LNCAP (cell line): ENCODE measurements at regions not wholly inside any gene's neighbourhood (a gene's known extent, or its start where the extent isn't known, plus 50 kb on each side); places are given as distances from the start of the nearest gene placed in this dataset.

Experiments used
- CTCF ChIP-seq: fragments of 450-650 bp; IDR thresholded peaks from 2 replicates; pipeline ENCODE4 v1.5.1; 2017; ENCODE audit warnings: mild to moderate bottlenecking

- no peak for TF ChIP-seq CTCF
Observed at GRCh38 chr3:103052236-103052830, 617.5 kb downstream of the ZPLD1 start.

- no peak for TF ChIP-seq CTCF
Observed at GRCh38 chr3:103055021-103055520, 620.3 kb downstream of the ZPLD1 start.

- no peak for TF ChIP-seq CTCF
Observed at GRCh38 chr3:103056542-103056941, 621.7 kb downstream of the ZPLD1 start.

GRCh38 chr3:103057003-103057402 lies 622.2 kb downstream of the ZPLD1 start:
- no peak for TF ChIP-seq CTCF

- no peak for TF ChIP-seq CTCF
Observed at GRCh38 chr3:103057487-103057886, 622.7 kb downstream of the ZPLD1 start.

GRCh38 chr3:103059432-103059831 lies 624.6 kb downstream of the ZPLD1 start:
- no peak for TF ChIP-seq CTCF

- no peak for TF ChIP-seq CTCF
Observed at GRCh38 chr3:103060242-103060641, 625.4 kb downstream of the ZPLD1 start.

- no peak for TF ChIP-seq CTCF
Observed at GRCh38 chr3:103067963-103068362, 633.1 kb downstream of the ZPLD1 start.
